ENCODE measurements at regions not wholly inside any gene's neighbourhood (a gene's known extent, or its start where the extent isn't known, plus 50 kb on each side); places are given as distances from the start of the nearest gene placed in this dataset.

DNA sequence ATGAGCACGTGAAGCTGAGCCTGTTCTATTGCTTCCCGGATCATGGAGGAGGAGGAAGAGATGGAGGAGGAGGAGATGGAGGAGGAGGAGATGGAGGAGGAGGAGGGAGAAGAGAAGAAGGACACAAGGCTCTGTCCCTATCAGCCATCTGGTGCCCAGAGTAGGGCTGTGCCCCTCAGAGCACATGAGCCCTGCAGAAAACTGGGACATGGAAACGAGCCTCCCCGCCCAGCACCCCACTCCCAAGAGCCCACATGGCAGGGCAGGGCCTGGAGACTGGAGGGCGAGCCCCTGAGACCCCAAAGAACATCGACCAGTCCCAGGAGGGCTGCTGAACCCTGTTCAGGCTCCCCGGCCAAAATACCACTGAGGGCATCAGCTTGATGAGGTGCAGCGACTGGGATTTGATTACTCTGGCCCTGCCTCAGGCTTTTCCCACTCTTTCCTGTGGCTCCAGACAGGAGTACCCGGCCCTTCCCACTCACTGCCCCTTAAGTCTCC is 285.6 kb downstream of the UACA start:
- Histone ChIP-seq H3K27ac (no peak overlapping the region), H3K36me3 (no peaks in the 10 kb centered on the region), H3K4me3 (no peak overlapping the region), H3K4me1 (peaks cover 0 to 19% (median 0%) of the 10 kb centered on the region in 4 donors), H3K27me3 (no peaks in the 10 kb centered on the region), H3K9me3 (no peaks in the 10 kb centered on the region)
- in situ Hi-C loops (cut with MboI; ENCODE audit: low pct_ligation_motif_present in 1 of 4, low pct_unique_long_range_greater_than_20kb in 1 of 4, low sequenced_read_pairs in 3 of 4) (no loop called here), intact Hi-C loops (cut with DNase I; ENCODE audit: low total_unique reads) (no loop called here)
- WGBS, 2 donors (ENCODE audit: low coverage in 1 of 2), result 89% methylated on average over 9 of the region's 9 CpGs; no CpG with 5 or more reads in 1 of the 2 donors
- no peak for DNase-seq
- TF ChIP-seq EP300 (IDR thresholded peaks at IDR 0.05; ENCODE audit: low read depth) (no peak), POLR2AphosphoS5 (IDR thresholded peaks at IDR 0.05) (no peak), CTCF (IDR thresholded peaks at IDR 0.05) (no peak), POLR2A (IDR thresholded peaks at IDR 0.05) (no peak)

GRCh38 chr15:70476441-70476840 is 286.9 kb downstream of the UACA start:
- TF ChIP-seq EP300 (IDR thresholded peaks at IDR 0.05; ENCODE audit: low read depth) (no peak), POLR2A (IDR thresholded peaks at IDR 0.05) (no peak), POLR2AphosphoS5 (IDR thresholded peaks at IDR 0.05) (no peak), CTCF (IDR thresholded peaks at IDR 0.05) (no peak)
- Histone ChIP-seq H3K36me3 (no peaks in the 10 kb centered on the region), H3K4me3 (no peak overlapping the region), H3K27ac (no peak overlapping the region), H3K9me3 (no peaks in the 10 kb centered on the region), H3K27me3 (no peaks in the 10 kb centered on the region), H3K4me1 (peaks cover 0 to 19% (median 0%) of the 10 kb centered on the region in 4 donors)
- DNase-seq, result no peak
- WGBS, 2 donors (ENCODE audit: low coverage in 1 of 2), result 99% methylated on average over 5 of the region's 5 CpGs; no CpG with 5 or more reads in 1 of the 2 donors
- intact Hi-C loops (cut with DNase I; ENCODE audit: low total_unique reads) (no loop called here), in situ Hi-C loops (cut with MboI; ENCODE audit: low pct_ligation_motif_present in 1 of 4, low pct_unique_long_range_greater_than_20kb in 1 of 4, low sequenced_read_pairs in 3 of 4) (no loop called here)

- TF ChIP-seq POLR2AphosphoS5 (IDR thresholded peaks at IDR 0.05) (no peak), POLR2A (IDR thresholded peaks at IDR 0.05) (no peak), EP300 (IDR thresholded peaks at IDR 0.05; ENCODE audit: low read depth) (no peak), CTCF (IDR thresholded peaks at IDR 0.05) (no peak)
- Histone ChIP-seq H3K27ac (no peak overlapping the region), H3K27me3 (no peaks in the 10 kb centered on the region), H3K36me3 (no peaks in the 10 kb centered on the region), H3K9me3 (no peaks in the 10 kb centered on the region), H3K4me1 (peaks cover 0 to 19% (median 0%) of the 10 kb centered on the region in 4 donors), H3K4me3 (no peak overlapping the region)
- in situ Hi-C loops (cut with MboI; ENCODE audit: low pct_ligation_motif_present in 1 of 4, low pct_unique_long_range_greater_than_20kb in 1 of 4, low sequenced_read_pairs in 3 of 4) (no loop called here), intact Hi-C loops (cut with DNase I; ENCODE audit: low total_unique reads) (no loop called here)
- no peak for DNase-seq
Observed at GRCh38 chr15:70475921-70476320, 287.4 kb downstream of the UACA start.

DNA sequence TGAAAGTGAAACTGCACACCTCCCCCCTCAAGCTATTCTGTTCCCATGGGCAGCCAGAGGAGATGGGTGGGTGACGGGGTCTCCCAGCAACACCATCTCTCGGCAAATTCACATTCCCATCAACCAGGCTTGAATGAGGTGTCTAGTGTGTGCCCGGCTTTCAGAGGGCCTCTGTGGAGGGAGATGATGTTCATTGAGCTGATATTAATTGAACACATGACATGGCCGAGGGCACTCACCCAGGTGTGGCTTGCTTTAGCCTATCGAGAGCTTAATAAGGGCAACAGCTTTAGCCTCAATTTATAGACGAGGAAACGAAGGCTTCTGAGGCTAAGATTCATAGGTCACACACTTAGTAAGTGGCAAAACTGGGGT is 288.0 kb downstream of the UACA start:
- no peak overlapping the region for H3K4me3 ChIP-seq
- no peak for DNase-seq
- H3K27ac ChIP-seq, result peak overlapping the region; percentile 67 to 72 (median 70)
- H3K27me3 ChIP-seq, result no peaks in the 10 kb centered on the region
- H3K4me1 ChIP-seq, result peaks cover 0 to 19% (median 0%) of the 10 kb centered on the region in 4 donors
- 93% methylated on average over 7 of the region's 7 CpGs; no CpG with 5 or more reads in 1 of the 2 donors for WGBS, 2 donors (ENCODE audit: low coverage in 1 of 2)
- intact Hi-C loops (cut with DNase I; ENCODE audit: low total_unique reads), result no loop called here
- in situ Hi-C loops (cut with MboI; ENCODE audit: low pct_ligation_motif_present in 1 of 4, low pct_unique_long_range_greater_than_20kb in 1 of 4, low sequenced_read_pairs in 3 of 4), result no loop called here
- H3K36me3 ChIP-seq, result no peaks in the 10 kb centered on the region
- H3K9me3 ChIP-seq, result no peaks in the 10 kb centered on the region
- no peak for TF ChIP-seq EP300 (IDR thresholded peaks at IDR 0.05; ENCODE audit: low read depth)
- TF ChIP-seq POLR2AphosphoS5 (IDR thresholded peaks at IDR 0.05), result no peak
- no peak for TF ChIP-seq POLR2A (IDR thresholded peaks at IDR 0.05)

All from transverse colon (tissue), 4 donors.